ENCODE measurements at regions not wholly inside any gene's neighbourhood (a gene's known extent, or its start where the extent isn't known, plus 50 kb on each side); places are given as distances from the start of the nearest gene placed in this dataset.

- CTCF ChIA-PET: no interaction called here
- no peaks in the 10 kb centered on the region for H3K9me3 Mint-ChIP-seq (ENCODE audit: low read depth)
- ATAC-seq (no peak), DNase-seq (no peak)
- H3K36me3 Mint-ChIP-seq: no peaks in the 10 kb centered on the region
- no peak overlapping the region for H3K27ac Mint-ChIP-seq
- peaks cover 2% of the 10 kb centered on the region for H3K27me3 Mint-ChIP-seq
- H3K4me1 Mint-ChIP-seq: no peaks in the 10 kb centered on the region
- no peak overlapping the region for H3K4me3 Mint-ChIP-seq
These were observed 102.2 kb upstream of the NKX1-1 start for GRCh38 chr4:1508161-1509160.

- H3K27me3 Mint-ChIP-seq: peaks cover 2% of the 10 kb centered on the region
- no peaks in the 10 kb centered on the region for H3K4me1 Mint-ChIP-seq
- DNase-seq (no peak), ATAC-seq (no peak)
- no peak overlapping the region for H3K4me3 Mint-ChIP-seq
- H3K36me3 Mint-ChIP-seq: no peaks in the 10 kb centered on the region
- H3K9me3 Mint-ChIP-seq (ENCODE audit: low read depth): no peaks in the 10 kb centered on the region
- no peak overlapping the region for H3K27ac Mint-ChIP-seq
- CTCF ChIA-PET: no interaction called here
These were observed 100.9 kb upstream of the NKX1-1 start for GRCh38 chr4:1506956-1507721.

- Mint-ChIP-seq H3K4me1 (no peaks in the 10 kb centered on the region), H3K27ac (no peak overlapping the region)
- CTCF ChIA-PET: no interaction called here
These were observed 99.5 kb upstream of the NKX1-1 start for GRCh38 chr4:1505511-1506460.

GRCh38 chr4:1504595-1505500, 98.6 kb upstream of the NKX1-1 start:
- no peaks in the 10 kb centered on the region for H3K36me3 Mint-ChIP-seq
- H3K4me3 Mint-ChIP-seq: no peak overlapping the region
- no peaks in the 10 kb centered on the region for H3K27me3 Mint-ChIP-seq
- no peaks in the 10 kb centered on the region for H3K9me3 Mint-ChIP-seq (ENCODE audit: low read depth)
- DNase-seq: no peak
- no peak overlapping the region for H3K27ac Mint-ChIP-seq
- H3K4me1 Mint-ChIP-seq: no peaks in the 10 kb centered on the region
- ATAC-seq: no peak
- CTCF ChIA-PET: no interaction called here

More at GRCh38 chr4:1505511-1506460, 99.5 kb upstream of the NKX1-1 start:
- Mint-ChIP-seq H3K36me3 (no peaks in the 10 kb centered on the region), H3K27me3 (peaks cover 2% of the 10 kb centered on the region), H3K9me3 (ENCODE audit: low read depth) (no peaks in the 10 kb centered on the region), H3K4me3 (no peak overlapping the region)
- ATAC-seq (no peak), DNase-seq (no peak)

- no peaks in the 10 kb centered on the region for H3K27me3 Mint-ChIP-seq
- no peaks in the 10 kb centered on the region for H3K9me3 Mint-ChIP-seq (ENCODE audit: low read depth)
- H3K36me3 Mint-ChIP-seq: no peaks in the 10 kb centered on the region
- ATAC-seq: no peak
- no peaks in the 10 kb centered on the region for H3K4me1 Mint-ChIP-seq
- no peak overlapping the region for H3K4me3 Mint-ChIP-seq
- no peak overlapping the region for H3K27ac Mint-ChIP-seq
- CTCF ChIA-PET: no interaction called here
- DNase-seq: no peak
These were observed 97.6 kb upstream of the NKX1-1 start for GRCh38 chr4:1503583-1504471.

- Mint-ChIP-seq H3K4me3 (no peak overlapping the region), H3K36me3 (no peaks in the 10 kb centered on the region), H3K27ac (no peak overlapping the region), H3K9me3 (ENCODE audit: low read depth) (no peaks in the 10 kb centered on the region), H3K27me3 (no peaks in the 10 kb centered on the region), H3K4me1 (no peaks in the 10 kb centered on the region)
- DNase-seq (no peak), ATAC-seq (no peak)
- CTCF ChIA-PET: no interaction called here
These were observed 96.7 kb upstream of the NKX1-1 start for GRCh38 chr4:1502976-1503375.

GRCh38 chr4:1502501-1502886, 96.3 kb upstream of the NKX1-1 start:
- no peak for DNase-seq
- H3K9me3 Mint-ChIP-seq (ENCODE audit: low read depth): no peaks in the 10 kb centered on the region

GRCh38 chr4:1501754-1502500, 95.7 kb upstream of the NKX1-1 start:
- ATAC-seq: no peak
- H3K9me3 Mint-ChIP-seq (ENCODE audit: low read depth): no peaks in the 10 kb centered on the region
- no peaks in the 10 kb centered on the region for H3K36me3 Mint-ChIP-seq
- H3K27ac Mint-ChIP-seq: no peak overlapping the region
- CTCF ChIA-PET: no interaction called here
- no peak for DNase-seq
- no peak overlapping the region for H3K4me3 Mint-ChIP-seq
- H3K27me3 Mint-ChIP-seq: no peaks in the 10 kb centered on the region
- no peaks in the 10 kb centered on the region for H3K4me1 Mint-ChIP-seq

More at GRCh38 chr4:1502501-1502886, 96.3 kb upstream of the NKX1-1 start:
- H3K27ac Mint-ChIP-seq: no peak overlapping the region
- H3K36me3 Mint-ChIP-seq: no peaks in the 10 kb centered on the region
- H3K27me3 Mint-ChIP-seq: no peaks in the 10 kb centered on the region
- H3K4me1 Mint-ChIP-seq: no peaks in the 10 kb centered on the region
- no peak for ATAC-seq
- CTCF ChIA-PET: no interaction called here
- H3K4me3 Mint-ChIP-seq: no peak overlapping the region

GRCh38 chr4:1500966-1501753, 94.9 kb upstream of the NKX1-1 start:
- Mint-ChIP-seq H3K36me3 (no peaks in the 10 kb centered on the region), H3K27ac (no peak overlapping the region), H3K9me3 (ENCODE audit: low read depth) (no peaks in the 10 kb centered on the region), H3K27me3 (no peaks in the 10 kb centered on the region), H3K4me1 (no peaks in the 10 kb centered on the region), H3K4me3 (no peak overlapping the region)
- no peak for ATAC-seq
- DNase-seq: no peak
- CTCF ChIA-PET: no interaction called here

GRCh38 chr4:1500231-1500965, 94.2 kb upstream of the NKX1-1 start:
- no peaks in the 10 kb centered on the region for H3K27me3 Mint-ChIP-seq
- no peaks in the 10 kb centered on the region for H3K36me3 Mint-ChIP-seq
- H3K27ac Mint-ChIP-seq: no peak overlapping the region
- CTCF ChIA-PET: no interaction called here
- no peak overlapping the region for H3K4me3 Mint-ChIP-seq
- ATAC-seq (no peak), DNase-seq (no peak)
- H3K4me1 Mint-ChIP-seq: no peaks in the 10 kb centered on the region
- H3K9me3 Mint-ChIP-seq (ENCODE audit: low read depth): no peaks in the 10 kb centered on the region
